ENCODE measurements at regions not wholly inside any gene's neighbourhood (a gene's known extent, or its start where the extent isn't known, plus 50 kb on each side); places are given as distances from the start of the nearest gene placed in this dataset.

GRCh38 chr16:79437764-79438751, 162.5 kb downstream of the MAF start:
- no peak for DNase-seq

- DNase-seq: no peak
These were observed 163.7 kb downstream of the MAF start for GRCh38 chr16:79436885-79437284.

- no peak for DNase-seq
These were observed 165.8 kb downstream of the MAF start for GRCh38 chr16:79434771-79435170.

DNA sequence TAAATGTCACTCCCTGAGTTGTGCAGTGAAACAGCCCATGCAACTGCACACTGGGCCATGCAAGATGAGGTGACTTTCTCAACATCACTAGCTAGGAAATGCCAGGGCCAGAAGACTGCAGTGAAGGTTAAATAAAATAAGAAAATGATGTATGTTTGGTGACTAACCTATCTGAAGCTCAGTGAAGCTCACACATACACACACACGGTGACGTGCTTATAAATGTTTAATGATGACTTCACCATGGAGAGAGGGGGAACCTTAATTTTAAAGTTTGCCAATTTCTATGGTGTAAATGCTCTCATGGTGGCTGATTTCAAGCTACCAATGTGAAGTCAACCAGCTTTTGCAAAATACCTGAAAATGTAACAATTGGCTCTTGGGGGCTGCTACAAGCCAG, 166.4 kb downstream of the MAF start:
- DNase-seq: no peak

DNA sequence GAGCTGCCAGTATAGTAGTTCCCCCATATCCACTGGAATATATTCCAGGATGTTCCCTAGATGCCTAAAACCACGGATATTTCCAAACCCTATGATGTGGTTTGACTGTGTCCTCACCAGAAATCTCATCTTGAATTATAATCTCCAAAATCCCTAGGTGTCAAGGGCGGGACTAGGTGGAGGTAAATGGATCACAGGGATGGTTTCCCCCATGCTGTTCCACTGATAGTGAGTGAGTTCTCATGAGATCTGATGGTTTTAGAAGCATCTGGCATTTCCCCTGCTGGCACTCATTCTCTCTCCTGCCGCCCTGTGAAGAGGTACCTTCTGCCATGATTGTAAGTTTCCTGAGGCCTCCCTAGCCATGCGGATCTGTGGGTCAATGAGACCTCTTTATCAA, 168.6 kb downstream of the MAF start:
- no peak for DNase-seq

DNA sequence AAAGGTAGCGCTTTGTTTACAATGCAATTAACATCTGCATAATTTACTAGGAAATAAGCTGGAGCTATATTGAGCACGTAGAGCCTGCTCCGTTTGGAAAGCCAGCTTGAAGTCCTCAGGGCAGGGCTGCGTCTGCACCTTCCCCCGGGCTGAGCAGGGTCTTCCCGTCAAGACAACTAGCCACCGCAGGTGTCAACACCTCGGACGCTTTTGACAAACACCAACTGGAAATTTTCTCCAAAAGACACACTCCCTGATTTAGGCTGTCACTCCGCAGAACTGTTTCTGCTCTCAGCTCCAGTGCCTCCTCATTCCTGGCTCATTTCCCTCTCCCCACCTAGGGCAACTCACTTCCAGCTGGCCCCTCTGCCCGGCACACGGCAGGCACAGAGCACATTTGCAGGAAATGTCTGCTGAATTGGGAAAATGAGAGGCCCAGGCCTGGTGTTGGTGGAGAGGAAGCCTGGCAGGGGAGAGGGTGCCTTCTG, 170.3 kb downstream of the MAF start:
- no peak for DNase-seq

DNA sequence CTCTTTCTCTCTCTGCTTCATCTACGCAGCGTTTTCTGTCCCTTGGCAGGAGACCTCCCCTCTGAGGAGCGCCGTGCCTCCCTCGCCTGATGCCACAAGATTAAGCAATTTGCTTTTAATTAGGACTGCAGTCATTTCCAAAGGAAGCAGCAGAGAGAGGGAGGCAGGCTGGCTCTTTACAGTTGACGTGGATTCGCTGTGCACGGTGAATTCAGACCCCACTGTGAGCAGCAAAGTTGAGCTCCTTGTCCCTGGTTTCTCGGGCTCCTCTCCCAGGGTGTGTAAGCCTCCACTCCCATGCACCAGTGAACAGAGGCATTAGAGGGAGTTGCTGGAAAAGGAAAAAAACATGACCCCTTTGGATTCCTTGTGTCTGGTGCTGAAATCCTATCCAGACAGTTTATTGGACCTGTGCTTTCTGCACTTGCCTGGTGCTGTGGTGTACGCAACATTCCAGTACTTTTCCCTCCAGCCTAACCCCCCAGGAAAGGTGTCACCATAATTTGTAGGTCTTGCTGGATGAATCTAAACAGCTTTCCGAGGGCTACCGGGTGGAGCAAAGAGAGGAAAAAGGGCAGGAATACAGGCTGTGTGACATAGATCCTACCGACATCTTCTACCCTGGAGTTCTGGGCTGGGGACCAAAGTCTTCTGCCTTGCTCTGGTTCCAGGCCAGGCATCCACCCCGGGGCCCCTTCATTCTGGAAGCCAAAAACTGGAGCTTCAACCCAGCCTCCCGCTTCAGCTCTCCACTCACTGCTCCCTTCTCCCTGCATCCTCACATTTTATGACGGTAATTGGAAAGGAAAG, 171.0 kb downstream of the MAF start:
- DNase-seq: no peak

- no peak for DNase-seq
These were observed 173.9 kb downstream of the MAF start for GRCh38 chr16:79426663-79427062.

- DNase-seq: no peak
These were observed 178.5 kb downstream of the MAF start for GRCh38 chr16:79422064-79422463.

DNA sequence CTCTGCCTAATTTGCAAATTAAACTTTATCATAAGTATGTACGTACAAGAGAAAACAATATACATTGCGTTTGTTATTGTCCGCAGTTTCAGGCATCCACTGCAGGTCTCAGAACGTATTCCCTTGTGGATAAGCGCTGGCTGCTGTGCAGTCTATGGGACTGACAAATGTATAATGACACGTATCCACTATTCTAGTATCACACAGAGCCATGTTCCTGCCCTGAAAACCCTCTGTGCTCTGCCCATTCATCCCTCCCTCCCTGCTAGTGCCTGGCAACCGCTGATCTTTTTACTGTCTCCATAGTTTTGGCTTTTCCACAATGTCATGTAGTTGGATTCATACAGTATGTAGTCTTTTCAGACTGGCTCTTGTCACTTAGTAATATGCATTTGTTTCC, 179.4 kb downstream of the MAF start:
- no peak for DNase-seq

DNA sequence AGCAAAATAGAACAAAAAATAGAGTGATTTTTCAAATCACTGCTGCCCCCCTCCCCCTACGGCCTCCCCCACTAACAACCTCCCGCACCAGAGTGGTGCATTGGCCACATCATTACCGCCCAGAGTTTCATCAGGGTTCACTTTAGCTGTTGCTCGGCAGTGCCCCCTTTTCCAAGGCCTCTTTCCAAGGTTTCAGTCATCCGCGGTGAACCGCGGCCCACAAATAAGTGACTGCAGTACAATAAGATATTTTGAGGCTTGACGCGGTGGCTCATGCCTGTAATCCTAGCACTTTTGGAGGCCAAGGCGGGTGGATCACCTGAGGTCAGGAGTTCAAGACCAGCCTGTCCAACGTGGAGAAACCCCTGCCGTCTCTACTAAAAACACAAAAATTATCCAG, 180.0 kb downstream of the MAF start:
- DNase-seq: no peak

DNA sequence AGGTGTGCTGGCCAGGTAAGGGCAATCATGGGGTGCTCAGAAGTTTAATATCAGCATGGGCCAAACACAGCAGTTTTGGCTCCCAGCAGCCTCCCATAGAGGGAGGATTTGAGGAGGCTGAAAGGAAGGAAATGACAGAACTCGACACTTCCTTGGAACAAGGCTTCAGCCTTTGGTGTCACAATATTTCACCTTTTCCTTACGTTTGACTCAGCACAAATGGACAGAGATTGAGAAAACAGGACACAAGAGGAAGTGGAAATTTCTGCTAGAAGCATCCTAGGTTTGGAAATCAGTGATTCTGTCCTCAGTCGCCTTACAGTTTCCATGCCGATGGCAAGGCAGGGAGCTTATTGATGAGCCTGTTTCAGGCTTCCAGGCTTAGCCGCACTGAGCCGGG, 181.4 kb downstream of the MAF start:
- DNase-seq: no peak

GRCh38 chr16:79417601-79418008, 182.9 kb downstream of the MAF start:
- no peak for DNase-seq

DNA sequence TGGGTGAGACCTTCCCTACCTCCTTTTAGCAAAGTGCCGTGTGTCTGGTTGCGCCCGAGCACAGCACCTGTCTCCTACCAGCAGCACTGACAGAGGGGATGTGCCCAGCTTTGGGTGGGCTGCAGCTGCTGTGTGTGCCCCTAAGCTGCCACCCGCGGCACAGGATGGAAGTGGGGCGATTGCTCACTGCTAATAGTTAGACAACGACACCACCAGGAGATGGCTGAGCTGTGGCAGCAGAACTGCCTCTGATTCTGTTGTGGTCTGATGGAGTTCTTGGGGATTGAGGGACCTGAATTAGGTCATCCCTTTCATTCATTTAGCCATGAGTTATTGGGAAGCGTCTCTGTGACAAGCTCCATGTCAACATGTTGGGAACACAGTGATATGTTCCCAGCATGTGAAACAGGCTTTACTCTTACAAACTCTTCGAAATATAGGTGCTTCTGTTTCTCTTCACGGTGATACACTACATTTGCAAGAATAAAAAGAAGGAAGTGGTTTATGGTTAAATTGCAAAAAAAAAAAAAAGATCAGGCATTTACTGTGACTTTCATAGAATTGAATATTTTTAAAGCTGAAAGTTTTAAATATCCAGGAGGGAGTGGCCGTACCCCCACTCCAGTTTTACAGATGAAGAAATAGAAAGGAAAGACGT, 184.4 kb downstream of the MAF start:
- no peak for DNase-seq

DNA sequence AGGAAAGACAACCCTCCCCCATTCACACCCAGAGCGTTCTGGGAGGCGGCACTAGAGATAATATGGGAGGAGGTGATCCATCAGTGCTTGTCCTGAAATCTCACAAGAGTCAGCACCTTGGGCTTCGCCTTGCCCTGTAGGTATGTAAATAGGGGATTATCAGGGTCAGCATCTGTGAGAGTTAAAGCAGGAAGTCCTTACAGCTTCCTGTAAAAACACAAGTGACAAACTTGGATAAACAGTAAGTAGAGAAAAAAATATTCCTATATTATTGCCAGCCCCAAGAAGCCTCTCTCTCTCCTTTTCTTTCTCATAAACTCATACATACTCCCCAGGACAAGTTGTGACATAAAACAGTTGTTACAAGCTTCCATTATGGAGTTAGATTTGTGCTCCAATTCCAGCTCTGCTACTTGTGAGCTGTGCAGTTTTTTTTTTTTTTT, 187.7 kb downstream of the MAF start:
- no peak for DNase-seq

DNA sequence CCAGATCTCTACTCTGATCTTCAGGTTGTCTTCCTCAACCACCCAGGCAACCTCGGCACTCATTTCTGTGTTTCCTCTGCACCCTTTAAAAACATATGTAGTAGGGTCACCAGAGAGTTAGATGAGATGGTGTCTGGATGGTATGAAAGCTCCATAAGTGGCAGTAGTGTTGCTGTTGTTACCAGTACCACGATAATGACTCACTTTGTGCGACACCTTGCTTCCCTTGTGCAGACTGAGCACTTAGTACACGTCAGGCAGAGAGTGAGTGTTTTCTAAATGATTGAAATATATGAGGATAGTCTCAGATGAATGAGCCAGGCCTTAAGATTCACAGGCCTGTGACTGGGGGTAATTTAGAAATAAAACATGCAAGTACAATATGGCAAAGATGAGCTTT, 188.7 kb downstream of the MAF start:
- DNase-seq: no peak

DNA sequence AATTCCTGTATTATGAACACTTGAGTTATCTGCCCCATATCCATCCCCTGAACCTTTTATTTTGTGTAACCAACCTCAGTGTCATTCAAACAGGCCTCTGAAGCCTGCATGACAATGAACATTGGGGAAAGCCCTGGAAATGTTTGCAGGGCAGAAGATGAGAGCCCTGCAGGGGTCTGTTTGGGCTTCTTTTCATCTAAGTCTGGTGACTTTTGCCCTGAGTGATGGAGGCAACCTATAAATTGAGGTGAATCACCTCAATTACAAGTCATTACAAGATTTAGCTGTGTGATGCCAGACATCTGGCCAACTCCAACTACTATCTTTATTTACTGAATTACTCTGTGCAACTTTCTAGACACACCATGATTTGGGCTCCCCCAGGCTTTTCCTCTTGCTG, 189.2 kb downstream of the MAF start:
- no peak for DNase-seq

GRCh38 chr16:79409978-79410377, 190.6 kb downstream of the MAF start:
- DNase-seq: no peak

GRCh38 chr16:79408355-79408754, 192.2 kb downstream of the MAF start:
- no peak for DNase-seq

DNA sequence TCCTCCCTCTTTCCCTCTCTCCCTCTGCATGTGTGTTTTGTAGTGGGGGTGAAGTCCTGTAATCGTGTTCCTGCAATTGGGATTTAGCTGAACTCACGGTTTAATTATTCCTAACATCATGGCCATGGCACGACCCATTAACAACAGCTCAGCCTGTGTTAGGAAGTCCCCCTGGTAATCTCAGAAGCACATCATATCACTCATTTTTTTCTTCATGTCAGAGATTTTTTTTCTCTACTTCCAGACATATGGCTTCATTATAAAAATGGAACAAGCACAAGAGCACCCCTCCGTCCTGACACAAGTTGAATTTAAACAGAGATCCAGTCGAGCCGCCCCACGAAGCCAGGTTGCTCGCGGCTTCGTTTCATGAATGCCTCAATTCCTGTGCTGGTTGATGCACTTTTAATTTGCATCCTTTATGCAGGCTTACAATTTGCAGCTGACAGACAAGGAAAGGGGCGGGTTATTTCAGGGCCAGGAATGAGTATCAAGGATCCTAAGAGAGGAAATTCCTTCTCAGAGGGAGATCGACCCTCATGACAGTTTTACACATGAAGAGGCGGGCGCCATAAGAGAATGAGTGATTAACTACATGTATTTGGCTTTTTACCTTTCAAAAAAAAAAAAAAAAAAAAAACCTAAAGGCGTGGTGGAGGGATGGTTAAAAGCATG, 192.9 kb downstream of the MAF start:
- no peak for DNase-seq

DNA sequence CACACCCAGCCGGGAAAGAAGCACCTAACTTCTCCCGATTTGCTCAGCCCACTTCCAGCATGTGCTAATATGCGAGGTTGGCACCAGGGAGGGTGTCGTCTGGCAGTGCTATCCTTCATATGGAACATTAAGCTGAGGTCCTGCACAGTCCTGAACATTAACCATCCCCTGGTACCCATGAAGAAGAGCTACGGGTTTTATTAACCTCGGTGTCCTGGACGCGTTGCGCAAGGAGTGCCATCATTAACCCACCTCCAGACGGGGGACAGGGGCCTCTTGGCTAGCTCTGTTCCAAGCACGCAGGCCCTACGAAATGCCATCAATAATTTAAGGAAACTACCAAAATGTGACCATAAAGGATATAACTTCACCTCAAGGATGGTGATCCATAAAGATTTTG, 193.5 kb downstream of the MAF start:
- no peak for DNase-seq

- no peak for DNase-seq
These were observed 196.0 kb downstream of the MAF start for GRCh38 chr16:79404571-79404970.

DNA sequence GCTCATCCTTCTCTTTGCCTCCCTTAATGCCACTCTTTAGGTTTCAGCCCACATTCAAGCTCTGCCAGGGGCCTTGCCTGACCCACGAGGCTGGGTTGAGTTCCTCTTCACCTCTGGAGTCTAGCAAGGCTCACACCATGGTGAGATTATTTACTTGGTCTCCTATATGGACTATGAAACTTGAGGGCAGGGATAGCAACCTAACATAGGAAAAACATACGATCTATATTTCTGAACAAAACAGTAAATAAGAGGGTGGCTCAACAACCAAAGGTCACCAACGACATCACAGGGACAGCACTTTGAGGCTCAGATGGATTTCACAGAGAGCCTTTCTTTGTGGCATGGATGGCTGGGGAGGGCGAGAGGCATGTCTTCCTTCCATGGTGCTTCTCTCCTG, 197.0 kb downstream of the MAF start:
- DNase-seq: no peak
